Activated B cell treated with CpG ODN at 0.5 μM for 24 hours (primary cell): ENCODE measurements at regions not wholly inside any gene's neighbourhood (a gene's known extent, or its start where the extent isn't known, plus 50 kb on each side); places are given as distances from the start of the nearest gene placed in this dataset.
"Not testable (repeated sequence)": the region's sequence is repeated elsewhere in the genome, so short reads cannot be mapped to it uniquely, and the experiment has no call there.

Experiments used
- ATAC-seq: fragments of 200-7000 bp; cut with Tn5 transposase; one replicate; pipeline ENCODE4 v1.10.0; 2021; ENCODE audit warnings: low read depth, mild to moderate bottlenecking, moderate library complexity
- CTCF ChIA-PET: fragments of 350-600 bp; sonication (Branson Sonifier 250); formaldehyde crosslinking; loops from one replicate; lab custom pipeline; 2021; ENCODE audit warnings: antibody characterized with exemption; lab: Charles Lee
- POLR2A ChIA-PET: fragments of 350-600 bp; sonication (Branson Sonifier 250); formaldehyde crosslinking; loops from one replicate; lab custom pipeline; 2021; ENCODE audit warnings: antibody characterized with exemption; lab: Charles Lee
- DNase-seq: peaks from one replicate; pipeline ENCODE4 v3.0.0; 2022
- H3K27ac Mint-ChIP-seq: one replicate; pipeline ENCODE4 v1.8.0; 2020; ENCODE audit warnings: mixed read lengths
- H3K27me3 Mint-ChIP-seq: one replicate; pipeline ENCODE4 v1.8.0; 2021; ENCODE audit warnings: mixed read lengths
- H3K36me3 Mint-ChIP-seq: one replicate; pipeline ENCODE4 v1.8.0; 2021; ENCODE audit warnings: low read depth, mixed read lengths
- H3K4me1 Mint-ChIP-seq: one replicate; pipeline ENCODE4 v1.8.0; 2021; ENCODE audit warnings: mixed read lengths
- H3K4me3 Mint-ChIP-seq: one replicate; pipeline ENCODE4 v1.8.0; 2020; ENCODE audit warnings: mild to moderate bottlenecking, mixed read lengths
- H3K9me3 Mint-ChIP-seq: one replicate; pipeline ENCODE4 v1.8.0; 2020; ENCODE audit warnings: mixed read lengths
- intact Hi-C: fragments of 100-400 bp; cut with micrococcal nuclease; formaldehyde crosslinking; loops from one replicate; pipeline ENCODE4 v1.15.1; 2024
- TF ChIP-seq, protein P1 (sequence below): fragments of 200-600 bp; IDR thresholded peaks from one replicate; pipeline ENCODE4 v1.8.0; 2022; ENCODE audit warnings: antibody characterized with exemption, mild to moderate bottlenecking

GRCh38 chr2:88942798-88943197 lies 251.3 kb downstream of the RPIA start:
- peaks cover 2% of the 10 kb centered on the region for H3K27me3 Mint-ChIP-seq
- intact Hi-C loops, result no loop called here
- no peak for ATAC-seq
- no peak overlapping the region for H3K4me3 Mint-ChIP-seq
- no peaks in the 10 kb centered on the region for H3K9me3 Mint-ChIP-seq
- H3K36me3 Mint-ChIP-seq, result no peaks in the 10 kb centered on the region
- TF ChIP-seq, protein P1, sequence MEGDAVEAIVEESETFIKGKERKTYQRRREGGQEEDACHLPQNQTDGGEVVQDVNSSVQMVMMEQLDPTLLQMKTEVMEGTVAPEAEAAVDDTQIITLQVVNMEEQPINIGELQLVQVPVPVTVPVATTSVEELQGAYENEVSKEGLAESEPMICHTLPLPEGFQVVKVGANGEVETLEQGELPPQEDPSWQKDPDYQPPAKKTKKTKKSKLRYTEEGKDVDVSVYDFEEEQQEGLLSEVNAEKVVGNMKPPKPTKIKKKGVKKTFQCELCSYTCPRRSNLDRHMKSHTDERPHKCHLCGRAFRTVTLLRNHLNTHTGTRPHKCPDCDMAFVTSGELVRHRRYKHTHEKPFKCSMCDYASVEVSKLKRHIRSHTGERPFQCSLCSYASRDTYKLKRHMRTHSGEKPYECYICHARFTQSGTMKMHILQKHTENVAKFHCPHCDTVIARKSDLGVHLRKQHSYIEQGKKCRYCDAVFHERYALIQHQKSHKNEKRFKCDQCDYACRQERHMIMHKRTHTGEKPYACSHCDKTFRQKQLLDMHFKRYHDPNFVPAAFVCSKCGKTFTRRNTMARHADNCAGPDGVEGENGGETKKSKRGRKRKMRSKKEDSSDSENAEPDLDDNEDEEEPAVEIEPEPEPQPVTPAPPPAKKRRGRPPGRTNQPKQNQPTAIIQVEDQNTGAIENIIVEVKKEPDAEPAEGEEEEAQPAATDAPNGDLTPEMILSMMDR, result no peak
- H3K4me1 Mint-ChIP-seq, result peaks cover 6% of the 10 kb centered on the region
- ChIA-PET CTCF (interaction anchor here (1.0 to 1.8 kb wide), 2 partner anchors 9 to 63 kb away, joined by 3 to 4 read pairs; no protein-coding TSS in a partner anchor), POLR2A (no interaction called here)
- DNase-seq, result no peak
- H3K27ac Mint-ChIP-seq, result no peak overlapping the region

DNA sequence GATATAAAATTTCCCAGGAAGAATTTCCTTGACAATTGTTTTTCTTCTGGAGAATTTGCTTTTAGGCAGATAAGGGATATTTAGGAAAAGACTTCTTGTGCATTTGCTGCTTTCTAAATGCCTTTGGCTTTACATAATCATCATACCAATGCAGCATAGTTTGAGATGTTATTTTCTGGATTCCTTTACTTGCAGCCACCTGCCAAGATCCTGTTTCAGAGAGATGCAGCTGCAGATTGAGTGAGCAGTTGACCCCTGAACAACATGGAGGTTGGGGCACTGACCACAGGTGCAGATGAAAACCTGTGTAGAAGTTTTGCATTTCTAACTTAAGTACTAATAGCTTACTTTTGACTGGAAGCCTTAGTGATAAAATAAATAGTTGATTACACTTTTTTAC lies 257.9 kb downstream of the RPIA start:
- intact Hi-C loops, result no loop called here
- no peaks in the 10 kb centered on the region for H3K9me3 Mint-ChIP-seq
- H3K36me3 Mint-ChIP-seq, result no peaks in the 10 kb centered on the region
- H3K4me1 Mint-ChIP-seq, result peaks cover 6% of the 10 kb centered on the region
- no peak overlapping the region for H3K27ac Mint-ChIP-seq
- DNase-seq (no peak), ATAC-seq (no peak)
- peaks cover 2% of the 10 kb centered on the region for H3K27me3 Mint-ChIP-seq
- H3K4me3 Mint-ChIP-seq, result no peak overlapping the region
- TF ChIP-seq, protein P1, result no peak
- POLR2A ChIA-PET, result no interaction called here
- CTCF ChIA-PET, result no interaction called here

DNA sequence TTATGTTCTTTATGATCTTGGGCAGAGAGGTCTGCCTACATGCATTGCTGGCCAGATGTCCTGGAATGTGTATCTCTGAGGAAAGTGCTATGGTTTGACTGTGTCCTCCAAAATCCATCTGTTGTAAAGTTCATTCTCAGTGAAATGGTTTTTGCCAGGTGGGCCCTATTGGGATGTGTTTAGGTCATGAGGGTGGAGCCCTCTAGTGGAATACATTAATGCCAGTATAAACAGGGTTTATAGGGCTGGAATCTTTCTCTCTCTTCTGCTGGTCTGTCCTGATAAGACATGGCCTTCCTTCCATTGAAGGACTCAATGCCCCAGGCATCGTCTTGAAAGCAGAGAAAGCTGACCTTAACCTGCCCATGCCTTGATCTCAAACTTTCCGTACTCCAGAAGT lies 258.5 kb downstream of the RPIA start:
- Mint-ChIP-seq H3K4me3 (no peak overlapping the region), H3K27ac (no peak overlapping the region), H3K36me3 (no peaks in the 10 kb centered on the region), H3K9me3 (no peaks in the 10 kb centered on the region), H3K4me1 (peaks cover 6% of the 10 kb centered on the region), H3K27me3 (peaks cover 2% of the 10 kb centered on the region)
- POLR2A ChIA-PET, result no interaction called here
- DNase-seq (no peak), ATAC-seq (no peak)
- CTCF ChIA-PET, result interaction anchor here (1.1 to 1.3 kb wide), 2 partner anchors 46 to 70 kb away, joined by 4 to 6 read pairs; no protein-coding TSS in a partner anchor
- TF ChIP-seq, protein P1, result no peak
- intact Hi-C loops, result loop anchor here (1.0 to 2.0 kb wide), 3 partner anchors 69 to 118 kb away; no protein-coding TSS in a partner anchor

GRCh38 chr2:88955607-88956006 lies 264.1 kb downstream of the RPIA start:
- intact Hi-C loops, result no loop called here
- TF ChIP-seq, protein P1, result no peak
- no peak for ATAC-seq
- no peak for DNase-seq
- ChIA-PET CTCF (no interaction called here), POLR2A (no interaction called here)
- Mint-ChIP-seq H3K9me3 (no peaks in the 10 kb centered on the region), H3K27me3 (no peaks in the 10 kb centered on the region), H3K4me1 (no peaks in the 10 kb centered on the region), H3K36me3 (no peaks in the 10 kb centered on the region), H3K4me3 (no peak overlapping the region), H3K27ac (no peak overlapping the region)

- POLR2A ChIA-PET, result no interaction called here
- Mint-ChIP-seq H3K4me1 (no peaks in the 10 kb centered on the region), H3K27ac (no peak overlapping the region), H3K27me3 (no peaks in the 10 kb centered on the region), H3K9me3 (no peaks in the 10 kb centered on the region), H3K4me3 (no peak overlapping the region), H3K36me3 (no peaks in the 10 kb centered on the region)
- intact Hi-C loops, result no loop called here
- CTCF ChIA-PET, result no interaction called here
- no peak for DNase-seq
- TF ChIP-seq, protein P1, result no peak
- no peak for ATAC-seq
Measured at GRCh38 chr2:88959480-88960204, 268.2 kb downstream of the RPIA start.

- H3K27me3 Mint-ChIP-seq, H3K4me3 Mint-ChIP-seq, intact Hi-C loops, H3K36me3 Mint-ChIP-seq, H3K27ac Mint-ChIP-seq, H3K4me1 Mint-ChIP-seq, CTCF ChIA-PET, DNase-seq, POLR2A ChIA-PET, H3K9me3 Mint-ChIP-seq, ATAC-seq: not testable (repeated sequence)
Measured at GRCh38 chr2:88961323-88961722, 269.9 kb downstream of the RPIA start.
